ENCODE measurements at regions not wholly inside any gene's neighbourhood (a gene's known extent, or its start where the extent isn't known, plus 50 kb on each side); places are given as distances from the start of the nearest gene placed in this dataset.

DNA sequence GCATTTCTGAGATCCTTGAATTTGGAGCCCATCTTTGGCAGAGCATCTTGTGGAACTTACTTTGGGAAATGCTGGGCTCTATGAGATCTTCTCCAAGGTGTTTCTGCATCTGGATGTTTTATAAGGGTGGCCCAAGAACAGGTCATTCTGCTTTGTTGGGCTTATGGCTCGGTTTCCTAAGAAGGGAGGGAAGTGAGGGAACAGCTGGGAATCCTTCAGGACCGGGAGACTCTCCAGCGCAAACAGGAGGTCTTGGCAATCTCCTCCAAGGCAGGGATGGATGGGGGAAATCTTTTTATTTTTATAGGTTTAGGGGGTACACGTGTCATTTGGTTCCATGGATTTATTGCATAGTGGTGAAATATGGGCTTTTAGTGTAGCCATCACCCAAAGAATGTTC, 54.7 kb downstream of the IRX3 start:
- DNase-seq, result no peak

GRCh38 chr16:54231336-54231735, 55.3 kb downstream of the IRX3 start:
- DNase-seq, result no peak

GRCh38 chr16:54228325-54228724, 58.3 kb downstream of the IRX3 start:
- no peak for DNase-seq

DNA sequence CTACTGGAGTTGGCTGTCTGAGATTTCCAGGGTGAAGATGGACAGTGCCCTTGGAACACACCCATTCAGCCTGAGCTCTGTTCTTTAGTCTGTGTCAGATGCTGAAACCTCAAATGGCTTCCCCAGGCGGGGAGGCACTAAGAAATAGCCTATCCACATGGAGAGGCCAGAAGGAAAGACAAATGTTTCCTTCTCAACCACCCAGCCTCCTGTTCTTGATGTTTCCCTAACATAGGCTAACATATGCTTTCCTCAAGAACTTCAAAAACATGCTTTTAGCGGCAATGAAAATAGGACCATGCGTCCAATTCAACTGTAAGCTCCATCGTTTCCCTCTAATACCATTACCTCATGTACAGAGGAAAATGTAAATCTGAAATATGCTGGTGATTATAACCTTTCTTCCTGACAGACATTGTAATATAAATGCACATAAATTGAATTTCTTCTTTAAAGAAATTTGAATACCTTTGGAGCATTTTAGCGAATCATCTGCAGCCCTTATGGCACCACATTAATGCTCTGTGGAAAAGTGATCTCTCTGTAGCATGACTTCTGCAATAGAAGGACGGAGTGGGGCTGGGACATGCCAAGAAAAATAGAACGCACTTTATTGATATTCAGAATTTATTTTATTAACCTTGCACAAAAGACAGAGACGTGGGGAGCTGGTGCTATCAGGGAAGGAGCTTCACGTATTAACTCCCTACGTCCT, 60.1 kb downstream of the IRX3 start:
- DNase-seq, result no peak

GRCh38 chr16:54219709-54220108, 66.9 kb downstream of the IRX3 start:
- DNase-seq, result no peak

- peak; percentile 53 for DNase-seq
Observed at GRCh38 chr16:54216688-54217087, 69.9 kb downstream of the IRX3 start.

GRCh38 chr16:54216268-54216667, 70.3 kb downstream of the IRX3 start:
- DNase-seq, result peak; percentile 71

- no peak for DNase-seq
Observed at GRCh38 chr16:54215471-54215870, 71.1 kb downstream of the IRX3 start.

DNA sequence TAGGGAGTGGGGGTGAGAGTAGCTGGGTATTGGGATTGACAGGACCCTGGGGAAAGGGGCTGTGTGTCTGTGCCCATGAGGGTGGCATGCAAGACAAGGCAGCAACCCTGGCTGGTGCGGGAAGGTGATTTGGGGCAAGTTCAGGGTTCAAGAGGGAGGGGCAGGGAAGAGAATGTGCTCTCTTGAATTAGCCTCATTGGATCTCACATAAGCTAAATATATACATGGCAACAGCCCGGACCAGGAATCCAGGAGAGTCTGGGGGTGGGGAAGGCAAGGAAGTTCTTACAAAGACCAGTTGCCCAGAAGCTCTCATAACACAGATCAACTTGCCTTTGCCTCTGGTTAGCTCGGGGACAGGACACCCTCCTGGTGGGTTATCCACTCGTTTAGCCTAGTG, 73.3 kb downstream of the IRX3 start:
- no peak for DNase-seq

DNA sequence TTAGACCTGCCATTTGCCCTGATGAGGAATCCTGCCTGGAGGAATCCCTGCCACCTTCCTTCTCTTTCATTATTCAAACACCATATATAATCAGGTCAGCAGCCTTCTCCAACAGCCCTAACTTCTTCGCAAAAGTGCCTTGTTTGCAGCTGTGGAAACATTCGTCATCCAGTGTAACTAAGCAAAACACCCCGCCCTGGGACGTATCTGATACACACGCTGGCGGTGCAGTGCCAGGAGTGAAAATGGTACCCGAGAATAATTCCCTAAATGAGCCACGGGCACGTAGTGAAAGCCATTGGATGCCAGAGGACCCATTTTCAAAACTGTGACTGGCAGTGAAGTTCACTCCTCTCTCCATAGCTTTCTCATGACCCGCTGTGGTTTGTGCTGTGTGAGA, 73.7 kb downstream of the IRX3 start:
- no peak for DNase-seq

DNA sequence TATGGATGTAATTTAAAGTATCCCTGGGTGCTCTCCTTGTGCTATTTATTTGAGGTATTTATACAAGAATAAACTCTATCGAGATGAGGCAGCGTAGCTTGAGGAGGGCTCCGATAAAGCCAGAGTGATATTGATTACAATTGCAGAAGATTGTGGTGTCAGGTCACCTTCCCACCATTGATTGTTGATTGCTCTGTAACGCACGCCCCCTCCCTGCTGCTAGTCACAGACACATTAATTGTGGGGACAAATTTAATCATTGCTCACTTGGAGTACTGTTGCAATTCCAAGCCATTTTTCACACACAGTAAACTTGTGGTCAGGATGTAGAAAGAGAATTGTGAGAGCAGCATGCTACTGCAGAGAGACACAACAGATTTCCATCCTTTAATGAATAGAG, 75.4 kb downstream of the IRX3 start:
- no peak for DNase-seq

DNA sequence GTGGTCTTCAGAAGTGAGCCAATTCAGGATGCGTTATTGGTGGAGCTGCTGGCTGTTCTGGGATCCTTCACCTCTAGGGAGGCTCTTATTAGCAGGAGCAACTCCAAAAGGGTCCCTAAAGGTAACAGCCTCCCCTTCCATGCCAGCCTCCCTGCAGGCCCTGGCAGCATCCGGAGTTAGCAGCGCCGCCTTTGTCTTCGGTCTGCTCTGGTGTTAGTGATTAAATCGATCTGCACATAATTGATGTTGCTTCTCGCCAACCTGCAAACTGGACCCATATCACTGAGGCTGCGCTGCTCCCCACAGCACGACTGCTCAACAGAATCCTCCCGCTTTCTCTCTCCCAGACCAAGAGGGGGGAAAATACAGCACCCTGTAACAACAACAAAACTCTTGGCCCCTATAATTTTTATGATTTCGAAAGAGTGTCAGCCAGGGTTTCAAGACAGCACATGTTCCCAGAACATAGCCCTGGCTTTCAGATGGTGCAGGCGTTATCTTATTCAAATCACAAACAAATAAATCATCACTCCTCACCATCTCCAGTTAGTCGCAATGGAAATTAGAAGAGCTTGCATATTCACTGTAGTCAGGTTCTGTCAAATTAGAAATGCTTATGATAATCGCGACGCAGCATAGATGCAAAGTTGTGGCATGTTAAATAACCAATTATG, 76.0 kb downstream of the IRX3 start:
- DNase-seq, result no peak

DNA sequence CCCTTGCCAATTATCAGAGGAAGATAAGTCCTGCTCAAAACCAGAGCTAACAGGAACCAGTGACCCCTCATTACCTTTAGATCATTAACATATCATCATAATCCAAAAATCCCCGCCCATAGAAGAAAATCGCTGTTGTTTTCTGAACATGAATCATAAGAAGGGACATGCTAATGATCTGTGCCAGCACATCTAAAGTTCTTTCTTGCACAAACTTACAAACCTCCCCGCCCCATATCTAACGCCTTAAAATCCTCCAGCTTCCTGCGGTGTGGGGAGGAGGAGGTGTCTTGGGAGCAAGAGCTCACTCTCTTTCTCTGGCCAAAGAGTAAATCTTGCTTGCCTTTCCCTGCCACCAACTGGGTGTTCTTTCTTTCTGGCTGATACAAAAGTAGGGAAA, 78.3 kb downstream of the IRX3 start:
- DNase-seq, result no peak

DNA sequence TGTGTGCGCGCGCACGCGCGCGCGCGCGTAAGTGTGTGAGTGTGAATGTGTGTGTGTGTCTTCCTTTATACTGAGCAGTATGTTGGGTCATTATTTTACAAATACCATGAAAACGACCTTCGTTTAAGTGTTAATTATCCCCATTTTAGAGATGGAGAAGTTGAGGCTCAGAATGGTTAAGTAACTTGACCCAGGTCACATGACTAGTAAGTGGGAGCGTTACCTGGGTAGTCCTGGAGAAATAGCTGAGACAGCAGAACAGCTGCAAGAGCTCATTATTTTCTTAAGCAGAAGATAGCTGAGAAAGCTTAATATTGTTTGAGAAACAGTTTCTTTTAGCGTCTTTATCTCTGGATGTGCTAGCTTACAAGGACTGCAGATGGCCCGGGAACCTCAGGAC, 78.8 kb downstream of the IRX3 start:
- no peak for DNase-seq

DNA sequence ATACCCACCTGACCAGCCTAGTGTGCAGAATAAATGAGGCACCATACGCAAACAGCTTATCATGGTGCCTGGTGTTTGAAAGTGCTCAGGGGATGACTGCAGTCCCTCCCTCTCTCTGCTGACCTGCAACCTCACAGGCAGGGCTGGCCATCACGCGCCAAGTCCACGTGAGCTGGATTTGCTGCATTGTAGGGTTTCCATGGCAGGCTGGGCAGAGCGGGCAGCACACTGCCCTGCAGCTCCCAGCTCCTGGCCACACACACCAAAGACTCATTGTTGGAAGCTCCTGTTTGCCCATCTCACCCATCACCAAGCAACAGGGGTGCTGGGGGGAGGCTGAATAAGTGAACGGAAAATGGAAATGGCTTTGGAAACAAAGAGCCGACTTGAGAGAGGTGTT, 81.8 kb downstream of the IRX3 start:
- no peak for DNase-seq

- DNase-seq, result no peak
Observed at GRCh38 chr16:54203851-54204505, 82.6 kb downstream of the IRX3 start.

- DNase-seq, result no peak
Observed at GRCh38 chr16:54203384-54203783, 83.2 kb downstream of the IRX3 start.
